Tibial nerve (tissue), 4 donors: ENCODE measurements at regions not wholly inside any gene's neighbourhood (a gene's known extent, or its start where the extent isn't known, plus 50 kb on each side); places are given as distances from the start of the nearest gene placed in this dataset.
"Not testable (repeated sequence)": the region's sequence is repeated elsewhere in the genome, so short reads cannot be mapped to it uniquely, and the experiment has no call there.

Source experiments
- DNase-seq, 2 donors: peaks; one replicate each; pipeline ENCODE4 v3.0.0-alpha.2; 2019; ENCODE audit warnings: low spot score in 2 of 2
- H3K27ac ChIP-seq, 4 donors: fragments of 200-600 bp; sonication (generic) in 3 of 4; one replicate each; pipeline ENCODE4 v1.5.1; 2017 to 2019; ENCODE audit warnings: mild to moderate bottlenecking in 1 of 4
- H3K27me3 ChIP-seq, 2 donors: fragments of 200-600 bp; sonication (generic) in 1 of 2; one replicate each; pipeline versions ENCODE4 v1.5.1 to v1.6.0; 2017 to 2019
- H3K36me3 ChIP-seq, 3 donors: fragments of 200-600 bp; sonication (generic); one replicate each; pipeline ENCODE4 v1.5.1; 2018 to 2019
- H3K4me1 ChIP-seq, 4 donors: fragments of 200-600 bp; sonication (generic) in 3 of 4; one replicate each; pipeline ENCODE4 v1.5.1; 2017 to 2019
- H3K4me3 ChIP-seq, 4 donors: fragments of 200-600 bp; sonication (generic) in 3 of 4; one replicate each; pipeline ENCODE4 v1.5.1; 2017 to 2019; ENCODE audit warnings: mild to moderate bottlenecking in 1 of 4, moderate library complexity in 1 of 4
- H3K9me3 ChIP-seq, 4 donors: fragments of 200-600 bp; sonication (generic) in 3 of 4; one replicate each; pipeline ENCODE4 v1.5.1; 2017 to 2019
- EP300 ChIP-seq, 2 donors: sonication (generic); formaldehyde crosslinking; IDR thresholded peaks; one replicate each; pipeline ENCODE4 v1.6.1; 2017; ENCODE audit warnings: antibody characterized with exemption in 2 of 2, mild to moderate bottlenecking in 1 of 2
- POLR2A ChIP-seq, 2 donors: fragments of 450-650 bp; IDR thresholded peaks; one replicate each; pipeline ENCODE4 v1.6.1; 2017; ENCODE audit warnings: antibody characterized with exemption in 2 of 2, mild to moderate bottlenecking in 2 of 2, moderate library complexity in 2 of 2
- WGBS, 2 donors: methylation state at CpG; one replicate each; pipeline ENCODE4 v1.1.5; 2018; 5-methylcytosine and 5-hydroxymethylcytosine counted together
- TF ChIP-seq, protein P1 (sequence below), 5 experiments: fragments of 200-600 bp in 3 of 5; fragments of 450-650 bp in 2 of 5; sonication (generic) in 3 of 5; IDR thresholded peaks; one replicate each; pipeline ENCODE4 v1.5.1; 2016 to 2019; ENCODE audit warnings: antibody characterized with exemption in 5 of 5, mild to moderate bottlenecking in 3 of 5, moderate library complexity in 2 of 5

DNA sequence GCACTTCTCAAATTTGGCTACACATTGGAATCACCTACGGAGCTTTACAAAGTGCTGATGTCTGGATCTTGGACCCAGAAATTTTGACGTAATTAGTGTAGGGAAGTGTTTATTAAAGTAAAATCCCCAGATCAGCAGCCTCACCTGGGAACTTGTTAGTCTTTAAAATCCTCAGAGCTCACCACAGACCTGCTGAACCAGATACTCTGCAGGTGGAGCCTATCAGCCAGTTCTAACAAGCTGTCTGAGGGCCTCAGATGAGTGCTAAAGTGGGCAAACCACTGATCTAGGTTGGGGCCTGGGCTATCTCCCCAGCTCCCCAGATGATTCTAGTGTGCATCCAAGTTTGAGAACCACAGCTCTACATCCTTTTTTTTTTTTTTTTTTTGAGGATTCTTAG is 436.0 kb downstream of the ETS1 start:
- DNase-seq, result no peak
- 87 to 98% methylated on average over 2 of the region's 2 CpGs for WGBS, 2 donors
- no peaks in the 10 kb centered on the region for H3K9me3 ChIP-seq

DNA sequence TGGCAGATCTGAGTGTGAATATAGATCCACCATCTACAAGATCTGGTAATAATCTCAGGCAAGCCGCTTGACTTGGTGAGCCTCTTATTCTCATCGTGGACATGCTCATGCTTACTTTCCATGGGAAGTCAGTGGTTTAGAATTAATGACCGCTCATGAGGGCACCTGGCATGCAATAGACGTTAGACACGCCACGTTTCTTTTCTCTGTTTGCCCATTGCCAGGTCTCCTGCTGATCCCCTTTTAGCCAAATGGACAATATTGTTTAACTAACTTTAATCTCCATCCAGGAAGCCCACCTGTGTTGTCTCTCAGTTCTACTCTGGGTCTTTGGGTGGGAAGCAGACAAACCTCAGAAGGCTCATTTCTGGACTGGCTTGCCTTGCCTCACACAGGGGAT is 439.1 kb downstream of the ETS1 start:
- Histone ChIP-seq H3K9me3 (no peaks in the 10 kb centered on the region), H3K36me3 (no peaks in the 10 kb centered on the region), H3K27me3 (no peaks in the 10 kb centered on the region), H3K27ac (no peak overlapping the region), H3K4me3 (no peak overlapping the region), H3K4me1 (no peaks in the 10 kb centered on the region)
- TF ChIP-seq POLR2A (IDR thresholded peaks at IDR 0.05) (no peak), EP300 (IDR thresholded peaks at IDR 0.05) (no peak)
- TF ChIP-seq, protein P1, sequence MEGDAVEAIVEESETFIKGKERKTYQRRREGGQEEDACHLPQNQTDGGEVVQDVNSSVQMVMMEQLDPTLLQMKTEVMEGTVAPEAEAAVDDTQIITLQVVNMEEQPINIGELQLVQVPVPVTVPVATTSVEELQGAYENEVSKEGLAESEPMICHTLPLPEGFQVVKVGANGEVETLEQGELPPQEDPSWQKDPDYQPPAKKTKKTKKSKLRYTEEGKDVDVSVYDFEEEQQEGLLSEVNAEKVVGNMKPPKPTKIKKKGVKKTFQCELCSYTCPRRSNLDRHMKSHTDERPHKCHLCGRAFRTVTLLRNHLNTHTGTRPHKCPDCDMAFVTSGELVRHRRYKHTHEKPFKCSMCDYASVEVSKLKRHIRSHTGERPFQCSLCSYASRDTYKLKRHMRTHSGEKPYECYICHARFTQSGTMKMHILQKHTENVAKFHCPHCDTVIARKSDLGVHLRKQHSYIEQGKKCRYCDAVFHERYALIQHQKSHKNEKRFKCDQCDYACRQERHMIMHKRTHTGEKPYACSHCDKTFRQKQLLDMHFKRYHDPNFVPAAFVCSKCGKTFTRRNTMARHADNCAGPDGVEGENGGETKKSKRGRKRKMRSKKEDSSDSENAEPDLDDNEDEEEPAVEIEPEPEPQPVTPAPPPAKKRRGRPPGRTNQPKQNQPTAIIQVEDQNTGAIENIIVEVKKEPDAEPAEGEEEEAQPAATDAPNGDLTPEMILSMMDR (IDR thresholded peaks at IDR 0.05), result no peak
- DNase-seq, result no peak
- WGBS, 2 donors, result 86 to 88% methylated on average over 6 of the region's 6 CpGs

More for the DNA sequence above, 436.0 kb downstream of the ETS1 start:
- no peak overlapping the region for H3K27ac ChIP-seq
- no peaks in the 10 kb centered on the region for H3K36me3 ChIP-seq
- TF ChIP-seq, protein P1 (IDR thresholded peaks at IDR 0.05), result no peak
- TF ChIP-seq POLR2A (IDR thresholded peaks at IDR 0.05), result no peak
- TF ChIP-seq EP300 (IDR thresholded peaks at IDR 0.05), result no peak
- H3K4me1 ChIP-seq, result no peaks in the 10 kb centered on the region
- H3K4me3 ChIP-seq, result no peak overlapping the region
- no peaks in the 10 kb centered on the region for H3K27me3 ChIP-seq

DNA sequence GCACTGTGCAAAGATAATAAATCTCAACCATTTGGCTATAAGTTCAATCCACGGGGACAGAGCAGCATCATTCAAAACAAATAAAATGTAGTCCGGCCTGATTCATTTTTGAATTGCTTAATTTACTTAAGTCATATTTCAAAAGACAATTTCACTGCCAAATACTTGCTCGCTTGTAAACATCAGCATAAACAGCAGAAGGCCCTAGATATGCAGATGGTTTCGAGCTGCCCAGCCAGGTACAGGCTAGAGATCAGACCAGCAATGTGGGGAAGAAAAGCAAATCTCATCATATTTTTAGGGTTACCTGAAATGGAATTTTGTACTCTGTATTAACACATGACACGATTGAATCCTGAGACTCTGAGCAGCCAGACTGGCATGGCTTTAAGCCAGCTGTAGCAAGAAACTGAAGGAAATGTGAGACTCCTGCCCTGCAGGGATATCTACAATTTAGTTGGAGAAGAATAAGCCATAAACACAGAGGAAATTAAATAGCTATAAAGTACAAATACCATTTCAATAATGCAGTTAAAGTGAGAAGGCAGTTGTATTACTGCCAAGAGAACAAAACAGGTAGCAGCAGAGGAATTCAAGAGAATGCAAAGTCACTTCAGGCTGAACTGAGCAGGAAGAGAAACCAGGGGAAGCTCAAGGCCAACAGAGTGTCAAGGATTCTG is 440.3 kb downstream of the ETS1 start:
- WGBS, 2 donors, result 56 to 59% methylated on average over 5 of the region's 5 CpGs
- TF ChIP-seq, protein P1 (IDR thresholded peaks at IDR 0.05), result no peak
- TF ChIP-seq POLR2A (IDR thresholded peaks at IDR 0.05) (no peak), EP300 (IDR thresholded peaks at IDR 0.05) (no peak)
- H3K4me3 ChIP-seq, result no peak overlapping the region
- H3K9me3 ChIP-seq, result no peaks in the 10 kb centered on the region
- H3K4me1 ChIP-seq, result no peaks in the 10 kb centered on the region
- no peaks in the 10 kb centered on the region for H3K27me3 ChIP-seq
- H3K27ac ChIP-seq, result no peak overlapping the region
- no peaks in the 10 kb centered on the region for H3K36me3 ChIP-seq
- DNase-seq, result no peak

DNA sequence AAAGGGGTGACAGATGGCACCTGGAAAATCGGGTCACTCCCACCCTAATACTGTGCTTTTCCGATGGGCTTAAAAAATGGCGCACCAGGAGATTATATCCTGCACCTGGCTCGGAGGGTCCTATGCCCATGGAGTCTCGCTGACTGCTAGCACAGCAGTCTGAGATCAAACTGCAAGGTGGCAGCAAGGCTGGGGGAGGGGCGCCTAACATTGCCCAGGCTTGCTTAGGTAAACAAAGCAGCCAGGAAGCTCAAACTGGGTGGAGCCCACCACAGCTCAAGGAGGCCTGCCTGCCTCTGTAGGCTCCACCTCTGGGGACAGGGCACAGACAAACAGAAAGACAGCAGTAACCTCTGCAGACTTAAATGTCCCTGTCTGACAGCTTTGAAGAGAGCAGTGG is 447.1 kb downstream of the ETS1 start:
- not testable (repeated sequence) for H3K4me3 ChIP-seq, H3K4me1 ChIP-seq, H3K36me3 ChIP-seq, DNase-seq, H3K27me3 ChIP-seq, H3K27ac ChIP-seq
- 100% methylated on average over 2 to 4 of the region's 6 CpGs for WGBS, 2 donors
- peaks cover 0 to 12% (median 0%) of the 10 kb centered on the region in 4 donors for H3K9me3 ChIP-seq

DNA sequence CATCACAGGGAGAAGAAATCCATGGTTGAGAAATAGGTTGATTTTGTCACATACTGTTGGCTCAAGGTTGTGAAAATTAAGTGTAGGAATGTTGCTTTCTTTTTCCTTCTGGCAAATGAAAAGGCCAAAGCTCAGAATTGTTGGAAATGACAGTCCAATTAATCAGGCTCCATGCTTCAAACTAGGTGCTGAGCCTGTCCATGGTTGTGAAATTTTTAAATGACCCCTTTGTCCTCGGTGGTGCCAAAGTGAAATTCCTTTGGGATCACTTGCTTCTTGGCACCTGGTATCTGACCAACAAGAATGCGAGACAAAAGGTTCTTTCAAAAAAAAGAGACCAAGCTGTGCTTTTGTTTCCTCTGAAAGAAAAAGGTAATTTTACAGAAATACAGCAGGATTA is 451.9 kb downstream of the ETS1 start:
- no peak for DNase-seq
- Histone ChIP-seq H3K36me3 (no peaks in the 10 kb centered on the region), H3K27ac (no peak overlapping the region), H3K9me3 (peaks cover 0 to 12% (median 0%) of the 10 kb centered on the region in 4 donors), H3K27me3 (no peaks in the 10 kb centered on the region), H3K4me1 (no peaks in the 10 kb centered on the region), H3K4me3 (no peak overlapping the region)
- TF ChIP-seq POLR2A (IDR thresholded peaks at IDR 0.05) (no peak), EP300 (IDR thresholded peaks at IDR 0.05) (no peak)
- TF ChIP-seq, protein P1 (IDR thresholded peaks at IDR 0.05), result no peak
- 53 to 57% methylated on average over 2 of the region's 2 CpGs for WGBS, 2 donors

DNA sequence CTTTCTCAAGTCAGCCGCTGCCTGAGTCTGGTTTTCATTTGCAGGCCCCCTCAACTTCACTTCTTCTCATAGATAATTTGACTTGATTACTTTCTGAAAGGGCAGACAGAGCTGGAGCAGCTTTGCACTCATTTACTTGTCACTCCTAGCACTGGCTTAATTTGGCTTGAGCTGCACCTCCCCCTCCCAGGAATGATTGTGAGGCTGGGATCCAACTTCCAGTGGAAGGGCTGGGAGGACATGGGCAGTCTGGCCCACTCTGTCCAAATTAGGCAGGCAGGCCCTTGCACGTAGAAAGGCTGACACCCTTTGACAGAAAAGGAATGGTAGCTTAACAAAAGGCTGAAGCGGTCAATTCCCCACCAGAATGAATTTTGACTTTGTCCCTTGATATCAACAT is 453.9 kb downstream of the ETS1 start:
- 41 to 56% methylated on average over 3 of the region's 3 CpGs for WGBS, 2 donors
- Histone ChIP-seq H3K9me3 (no peaks in the 10 kb centered on the region), H3K27me3 (no peaks in the 10 kb centered on the region), H3K27ac (no peak overlapping the region), H3K4me1 (no peaks in the 10 kb centered on the region), H3K36me3 (no peaks in the 10 kb centered on the region), H3K4me3 (no peak overlapping the region)
- TF ChIP-seq, protein P1 (IDR thresholded peaks at IDR 0.05), result no peak
- TF ChIP-seq POLR2A (IDR thresholded peaks at IDR 0.05) (no peak), EP300 (IDR thresholded peaks at IDR 0.05) (no peak)
- DNase-seq, result no peak
